ENCODE measurements at regions not wholly inside any gene's neighbourhood (a gene's known extent, or its start where the extent isn't known, plus 50 kb on each side); places are given as distances from the start of the nearest gene placed in this dataset.

GRCh38 chr16:6206080-6206479, 1108.5 kb upstream of the EEF2KMT start:
- Histone ChIP-seq H3K27me3 (ENCODE audit: control insufficient read depth in 3 of 3, insufficient read depth in 3 of 3, low read length in 2 of 3) (no peaks in the 10 kb centered on the region), H3K9me3 (ENCODE audit: control insufficient read depth in 4 of 4, insufficient read depth in 3 of 4, low read length in 3 of 4) (no peaks in the 10 kb centered on the region), H3K4me3 (no peak overlapping the region), H3K36me3 (ENCODE audit: control insufficient read depth in 4 of 4, insufficient read depth in 4 of 4, low read length in 4 of 4) (no peaks in the 10 kb centered on the region), H3K9ac (ENCODE audit: insufficient read depth in 1 of 2, low read length in 2 of 2) (no peak overlapping the region), H3K4me1 (ENCODE audit: control insufficient read depth in 5 of 5, insufficient read depth in 5 of 5, low read length in 5 of 5) (no peaks in the 10 kb centered on the region), H3K27ac (ENCODE audit: low read depth in 1 of 2, low read length in 1 of 2) (no peak overlapping the region)
- no peak for ATAC-seq (ENCODE audit: insufficient read depth, low FRiP score)
- peak in 1 of 3 donors; percentile 4 for DNase-seq
- 40 to 52% methylated on average over 5 of the region's 5 CpGs for WGBS, 2 donors
- no peak for TF ChIP-seq CTCF (IDR thresholded peaks at IDR 0.05; ENCODE audit: control extremely low read depth, extremely low read depth)

- no peak overlapping the region for H3K4me3 ChIP-seq
- ATAC-seq (ENCODE audit: insufficient read depth, low FRiP score) = no peak
- H3K27me3 ChIP-seq (ENCODE audit: control insufficient read depth in 3 of 3, insufficient read depth in 3 of 3, low read length in 2 of 3) = no peaks in the 10 kb centered on the region
- H3K36me3 ChIP-seq (ENCODE audit: control insufficient read depth in 4 of 4, insufficient read depth in 4 of 4, low read length in 4 of 4) = no peaks in the 10 kb centered on the region
- H3K4me1 ChIP-seq (ENCODE audit: control insufficient read depth in 5 of 5, insufficient read depth in 5 of 5, low read length in 5 of 5) = no peaks in the 10 kb centered on the region
- WGBS, 2 donors = 84 to 89% methylated on average over 2 of the region's 2 CpGs
- no peak overlapping the region for H3K27ac ChIP-seq (ENCODE audit: low read depth in 1 of 2, low read length in 1 of 2)
- TF ChIP-seq CTCF (IDR thresholded peaks at IDR 0.05; ENCODE audit: control extremely low read depth, extremely low read depth) = no peak
- H3K9ac ChIP-seq (ENCODE audit: insufficient read depth in 1 of 2, low read length in 2 of 2) = no peak overlapping the region
- no peaks in the 10 kb centered on the region for H3K9me3 ChIP-seq (ENCODE audit: control insufficient read depth in 4 of 4, insufficient read depth in 3 of 4, low read length in 3 of 4)
- no peak for DNase-seq
Observed at GRCh38 chr16:6204945-6205344, 1107.3 kb upstream of the EEF2KMT start.

- no peak for DNase-seq
- WGBS, 2 donors = 91 to 93% methylated on average over 6 of the region's 6 CpGs
- H3K4me3 ChIP-seq = no peak overlapping the region
Observed at GRCh38 chr16:6200861-6201260, 1103.3 kb upstream of the EEF2KMT start.

More at GRCh38 chr16:6200861-6201260, 1103.3 kb upstream of the EEF2KMT start:
- Histone ChIP-seq H3K9me3 (ENCODE audit: control insufficient read depth in 4 of 4, insufficient read depth in 3 of 4, low read length in 3 of 4) (no peaks in the 10 kb centered on the region), H3K27me3 (ENCODE audit: control insufficient read depth in 3 of 3, insufficient read depth in 3 of 3, low read length in 2 of 3) (no peaks in the 10 kb centered on the region), H3K4me1 (ENCODE audit: control insufficient read depth in 5 of 5, insufficient read depth in 5 of 5, low read length in 5 of 5) (no peaks in the 10 kb centered on the region), H3K9ac (ENCODE audit: insufficient read depth in 1 of 2, low read length in 2 of 2) (no peak overlapping the region), H3K36me3 (ENCODE audit: control insufficient read depth in 4 of 4, insufficient read depth in 4 of 4, low read length in 4 of 4) (no peaks in the 10 kb centered on the region), H3K27ac (ENCODE audit: low read depth in 1 of 2, low read length in 1 of 2) (no peak overlapping the region)
- TF ChIP-seq CTCF (IDR thresholded peaks at IDR 0.05; ENCODE audit: control extremely low read depth, extremely low read depth) = no peak
- no peak for ATAC-seq (ENCODE audit: insufficient read depth, low FRiP score)

Data from lung (tissue), 11 donors.